ENCODE measurements at regions not wholly inside any gene's neighbourhood (a gene's known extent, or its start where the extent isn't known, plus 50 kb on each side); places are given as distances from the start of the nearest gene placed in this dataset.
"Not testable (repeated sequence)": the region's sequence is repeated elsewhere in the genome, so short reads cannot be mapped to it uniquely, and the experiment has no call there.

GRCh38 chr5:174614500-174615135 lies 109.8 kb upstream of the MSX2 start:
- DNase-seq: no peak

DNA sequence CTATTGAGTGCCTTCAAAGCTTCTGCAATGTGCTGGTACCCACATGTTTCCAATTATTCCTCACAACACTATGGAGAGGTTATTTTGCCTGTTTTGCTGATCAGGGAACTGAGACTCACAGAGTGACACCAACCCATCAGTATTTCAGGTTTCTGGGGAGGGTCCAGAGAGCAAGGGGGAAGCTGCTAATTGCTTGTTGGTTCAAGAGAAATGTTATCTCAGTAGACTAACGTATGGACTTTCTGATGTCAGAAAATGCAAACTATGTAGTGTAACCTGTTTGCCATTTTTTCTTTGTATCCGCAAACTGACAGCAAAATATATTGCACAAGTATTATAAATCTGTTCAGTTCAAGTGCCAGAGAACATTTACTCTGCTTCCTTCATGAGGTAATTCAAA lies 108.3 kb upstream of the MSX2 start:
- DNase-seq: no peak

DNA sequence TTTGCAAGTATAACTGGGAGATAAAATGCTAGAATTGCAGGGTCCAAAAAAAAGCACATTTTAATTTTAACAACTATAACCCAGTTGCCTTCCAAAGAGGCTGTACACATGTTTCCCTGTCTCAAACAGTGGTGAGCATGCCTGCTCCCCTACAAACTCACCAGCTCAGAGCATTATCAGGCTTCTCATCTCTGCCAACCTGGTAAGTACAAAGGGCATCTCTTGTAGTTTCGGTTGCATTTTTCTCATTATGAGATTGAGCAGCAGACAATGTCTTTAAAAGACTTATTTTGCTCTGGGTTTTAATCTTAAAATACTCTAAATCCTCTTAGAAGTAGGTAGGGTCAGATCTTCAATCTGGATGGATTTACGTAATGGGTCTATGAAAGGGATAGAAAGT lies 107.1 kb upstream of the MSX2 start:
- no peak for DNase-seq

DNA sequence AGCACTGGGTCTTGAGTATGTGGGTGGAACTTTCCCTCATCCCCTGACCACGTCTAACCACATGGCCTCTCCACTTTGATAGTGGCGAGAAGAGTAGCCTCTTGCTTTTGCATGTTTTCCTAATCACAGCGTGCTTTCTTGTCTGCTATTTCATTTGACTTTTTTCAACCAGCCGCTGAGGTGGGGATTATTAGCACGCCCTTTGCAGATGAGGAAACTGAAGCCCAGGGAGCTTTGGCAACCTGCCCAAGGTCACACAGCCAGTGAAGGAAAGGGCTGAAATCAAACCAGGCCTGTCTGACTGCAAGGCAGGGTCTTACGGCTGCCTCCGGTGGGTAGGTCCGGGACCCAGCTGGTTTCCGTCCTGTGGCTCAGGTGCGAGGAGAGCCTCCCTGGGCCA lies 106.5 kb upstream of the MSX2 start:
- no peak for DNase-seq

GRCh38 chr5:174618589-174618988 lies 105.8 kb upstream of the MSX2 start:
- DNase-seq: no peak

- DNase-seq: no peak
These were observed 102.3 kb upstream of the MSX2 start for GRCh38 chr5:174622067-174622466.

GRCh38 chr5:174623018-174623417 lies 101.4 kb upstream of the MSX2 start:
- DNase-seq: no peak

DNA sequence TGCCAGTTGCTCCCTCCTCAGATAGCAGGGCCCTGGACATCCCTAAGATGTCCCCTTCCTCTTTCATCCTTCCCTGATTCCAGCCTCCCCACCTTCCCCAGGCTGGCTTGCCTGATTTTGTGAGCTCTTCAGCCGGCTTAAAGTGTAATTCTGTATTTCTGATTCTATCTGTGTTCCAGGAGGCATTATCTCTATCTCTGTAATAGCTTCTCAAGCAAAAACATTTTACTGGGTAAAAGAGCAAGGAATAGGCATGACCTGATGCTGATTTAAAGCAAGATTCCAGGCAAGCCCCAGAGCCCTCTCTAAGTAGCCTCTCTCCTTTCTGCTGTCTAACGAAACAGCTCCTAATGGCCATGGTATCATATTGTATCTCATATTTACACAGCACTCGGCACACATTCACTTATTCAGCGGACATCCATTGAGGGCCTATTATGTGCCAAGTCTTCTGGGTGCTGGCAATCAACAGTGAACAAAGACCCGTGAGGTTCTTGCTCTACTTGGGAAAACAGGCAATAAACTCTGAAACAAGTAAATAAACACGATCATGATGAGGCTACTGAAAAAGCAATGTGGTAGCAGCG lies 100.9 kb upstream of the MSX2 start:
- DNase-seq: peak; percentile 26

DNA sequence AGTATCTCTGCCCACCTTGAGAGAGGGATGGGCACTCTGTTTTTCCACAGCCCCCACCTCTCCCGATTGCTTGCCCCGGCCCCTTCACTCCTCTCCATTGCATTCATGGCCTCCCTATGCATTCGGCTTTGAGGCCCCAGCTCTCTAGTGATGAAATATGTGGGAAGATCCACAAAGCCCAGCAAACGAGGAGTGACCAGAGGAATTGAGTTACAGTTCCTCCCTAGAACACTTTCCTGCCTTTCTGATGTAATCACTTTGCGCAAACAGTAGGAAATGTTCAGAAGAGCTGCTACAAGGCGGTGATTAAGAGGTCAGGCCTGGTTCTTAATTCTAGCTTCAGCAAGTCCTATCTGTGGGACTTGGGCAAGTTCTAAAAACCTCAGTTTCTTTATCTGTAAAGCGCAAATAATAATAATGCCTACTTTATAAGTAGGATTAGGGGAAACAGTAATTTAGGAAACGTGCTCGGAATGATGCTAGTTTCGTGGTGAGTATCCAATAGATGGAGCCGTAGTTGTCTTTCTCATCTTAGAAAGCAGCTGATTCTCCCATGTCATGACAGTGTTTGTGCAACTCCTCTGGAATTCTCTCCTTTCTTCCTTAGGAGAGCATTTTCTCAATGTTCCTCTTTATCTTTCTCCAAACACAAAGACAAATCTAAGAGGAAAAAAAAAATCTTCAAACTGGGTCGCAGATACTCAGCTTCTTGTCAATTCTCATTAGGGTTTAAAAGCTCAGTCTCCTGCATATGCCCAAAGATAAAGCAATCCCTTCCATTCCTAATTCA lies 99.5 kb upstream of the MSX2 start:
- DNase-seq: no peak

GRCh38 chr5:174625591-174626350 lies 98.6 kb upstream of the MSX2 start:
- DNase-seq: no peak

DNA sequence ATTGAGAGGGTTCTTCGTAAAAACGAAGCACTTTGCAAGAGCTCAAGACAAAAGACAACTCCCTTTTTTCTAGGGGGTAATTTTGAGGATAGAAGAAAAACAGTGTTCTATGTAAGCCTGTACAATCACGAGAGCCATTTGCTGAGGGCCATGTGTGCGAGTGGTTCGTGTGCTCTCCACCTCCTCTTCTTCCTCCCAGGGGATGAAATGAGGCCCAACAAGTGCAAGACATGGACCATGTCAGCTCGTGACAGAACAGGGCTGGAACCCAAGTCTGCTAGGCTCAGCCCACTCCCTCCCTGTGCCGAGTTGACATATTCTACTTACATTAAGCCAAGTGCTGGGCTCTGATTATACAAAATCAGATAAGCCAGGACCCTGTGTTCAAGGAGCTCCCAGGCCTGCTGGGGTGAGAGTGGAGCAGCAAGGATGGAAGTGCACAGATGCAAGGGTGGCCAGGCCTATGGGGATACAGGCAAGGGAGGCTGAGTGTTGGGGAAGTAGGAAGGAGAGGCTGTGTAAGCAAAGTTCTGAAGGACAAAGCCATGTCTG lies 97.9 kb upstream of the MSX2 start:
- no peak for DNase-seq

GRCh38 chr5:174636094-174636493 lies 88.3 kb upstream of the MSX2 start:
- DNase-seq: no peak

GRCh38 chr5:174642816-174643405 lies 81.5 kb upstream of the MSX2 start:
- DNase-seq: no peak

GRCh38 chr5:174644436-174644835 lies 79.9 kb upstream of the MSX2 start:
- no peak for DNase-seq

GRCh38 chr5:174644923-174645322 lies 79.5 kb upstream of the MSX2 start:
- DNase-seq: no peak

DNA sequence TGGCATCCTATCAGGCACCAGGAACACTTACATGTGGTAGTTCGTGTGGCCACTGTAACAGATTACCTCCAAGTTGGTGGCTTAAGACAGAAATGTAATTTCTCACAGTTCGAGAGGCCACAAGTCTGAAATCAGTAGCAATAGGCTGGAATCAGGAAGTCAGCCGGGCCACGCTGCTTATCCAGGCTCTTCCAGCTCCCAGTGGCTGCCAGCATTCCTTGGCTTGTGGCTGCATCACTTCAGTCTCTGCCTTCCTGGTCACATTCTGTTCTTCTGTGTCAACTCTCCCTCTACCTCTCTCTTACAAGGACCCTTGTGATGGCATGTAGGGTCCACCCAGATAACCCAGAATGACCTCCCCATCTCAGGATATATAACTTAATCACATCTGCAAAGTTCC lies 78.7 kb upstream of the MSX2 start:
- DNase-seq: no peak

DNA sequence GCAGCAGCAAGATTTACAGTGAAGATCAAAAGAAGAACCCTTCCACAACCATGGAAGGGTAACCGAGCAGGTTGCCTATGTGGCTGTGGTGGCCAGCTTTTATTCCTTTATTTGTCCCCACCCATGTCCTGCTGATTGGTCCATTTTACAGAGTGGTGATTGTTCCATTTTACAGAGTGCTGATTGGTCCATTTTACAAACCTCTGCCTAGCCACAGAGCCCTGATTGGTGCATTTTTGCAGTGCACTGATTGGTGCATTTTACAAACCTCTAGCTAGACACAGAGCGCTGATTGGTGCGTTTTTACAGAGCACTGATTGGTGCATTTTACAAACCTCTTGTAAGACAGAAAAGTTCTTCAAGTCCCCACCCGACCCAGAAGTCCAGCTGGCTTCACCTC lies 75.8 kb upstream of the MSX2 start:
- not testable (repeated sequence) for DNase-seq

GRCh38 chr5:174649391-174649790 lies 75.0 kb upstream of the MSX2 start:
- no peak for DNase-seq

GRCh38 chr5:174654442-174654841 lies 69.9 kb upstream of the MSX2 start:
- DNase-seq: no peak

GRCh38 chr5:174655351-174655750 lies 69.0 kb upstream of the MSX2 start:
- no peak for DNase-seq

- no peak for DNase-seq
These were observed 60.1 kb upstream of the MSX2 start for GRCh38 chr5:174664180-174664850.

DNA sequence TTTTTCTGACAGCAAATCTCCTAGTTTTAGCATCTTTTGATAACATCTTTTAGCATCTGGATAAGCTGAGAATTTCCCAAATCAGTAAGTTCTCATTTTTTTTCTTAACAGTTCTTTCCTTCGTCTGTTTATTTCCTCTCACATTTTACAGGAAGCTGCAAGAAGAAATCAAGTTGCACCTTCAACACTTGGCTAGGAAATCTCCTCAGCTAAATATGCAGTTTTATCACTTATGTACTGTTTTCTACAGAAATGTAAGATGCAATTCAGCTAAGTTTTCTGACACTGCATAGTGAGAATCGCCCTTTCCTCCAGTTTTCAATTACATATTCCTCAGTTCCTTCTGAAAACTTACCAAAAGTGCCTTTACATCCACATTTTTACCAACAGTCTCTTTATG lies 59.0 kb upstream of the MSX2 start:
- DNase-seq: no peak

Measured in NCI-H1436 treated with DMSO at 0.1 percent for 48 hours (cell line).